ENCODE measurements at regions not wholly inside any gene's neighbourhood (a gene's known extent, or its start where the extent isn't known, plus 50 kb on each side); places are given as distances from the start of the nearest gene placed in this dataset.
"Not testable (repeated sequence)": the region's sequence is repeated elsewhere in the genome, so short reads cannot be mapped to it uniquely, and the experiment has no call there.

DNA sequence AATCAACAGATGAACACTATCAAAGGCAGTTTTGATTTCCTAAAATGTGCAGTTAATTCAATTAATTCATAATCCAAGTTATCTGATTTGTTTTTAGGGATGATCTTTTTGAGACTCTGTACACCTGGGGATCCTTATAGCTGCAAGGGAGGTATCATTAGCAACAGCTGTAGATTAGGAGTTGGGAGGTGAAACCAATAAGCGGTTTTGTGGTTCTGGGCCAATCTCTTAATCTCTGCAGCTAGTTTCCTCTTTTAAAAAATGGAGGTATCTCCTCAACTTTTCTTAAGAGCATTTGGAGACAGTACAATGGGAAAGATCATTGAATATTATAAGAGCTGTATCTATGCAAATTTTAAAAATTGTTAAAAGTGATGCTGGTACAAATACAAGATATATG, 126.0 kb downstream of the MC4R start:
- Histone ChIP-seq H3K4me3 (no peak overlapping the region), H3K27ac (no peak overlapping the region), H3K27me3 (no peaks in the 10 kb centered on the region), H3K4me1 (replicated peaks in 1 of 2) (no peaks in the 10 kb centered on the region), H3K9me3 (replicated peaks in 1 of 3) (no peaks in the 10 kb centered on the region), H3K36me3 (replicated peaks in 1 of 2) (no peaks in the 10 kb centered on the region)
- no peak for DNase-seq
- TF ChIP-seq POLR2A (IDR thresholded peaks at IDR 0.05), result no peak
- TF ChIP-seq, protein P1, sequence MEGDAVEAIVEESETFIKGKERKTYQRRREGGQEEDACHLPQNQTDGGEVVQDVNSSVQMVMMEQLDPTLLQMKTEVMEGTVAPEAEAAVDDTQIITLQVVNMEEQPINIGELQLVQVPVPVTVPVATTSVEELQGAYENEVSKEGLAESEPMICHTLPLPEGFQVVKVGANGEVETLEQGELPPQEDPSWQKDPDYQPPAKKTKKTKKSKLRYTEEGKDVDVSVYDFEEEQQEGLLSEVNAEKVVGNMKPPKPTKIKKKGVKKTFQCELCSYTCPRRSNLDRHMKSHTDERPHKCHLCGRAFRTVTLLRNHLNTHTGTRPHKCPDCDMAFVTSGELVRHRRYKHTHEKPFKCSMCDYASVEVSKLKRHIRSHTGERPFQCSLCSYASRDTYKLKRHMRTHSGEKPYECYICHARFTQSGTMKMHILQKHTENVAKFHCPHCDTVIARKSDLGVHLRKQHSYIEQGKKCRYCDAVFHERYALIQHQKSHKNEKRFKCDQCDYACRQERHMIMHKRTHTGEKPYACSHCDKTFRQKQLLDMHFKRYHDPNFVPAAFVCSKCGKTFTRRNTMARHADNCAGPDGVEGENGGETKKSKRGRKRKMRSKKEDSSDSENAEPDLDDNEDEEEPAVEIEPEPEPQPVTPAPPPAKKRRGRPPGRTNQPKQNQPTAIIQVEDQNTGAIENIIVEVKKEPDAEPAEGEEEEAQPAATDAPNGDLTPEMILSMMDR (IDR thresholded peaks at IDR 0.05), result no peak
- intact Hi-C loops (cut with DNase I), result no loop called here
- WGBS, 4 donors, result 64 to 77% (median 69%) methylated on average over 1 of the region's 1 CpG

DNA sequence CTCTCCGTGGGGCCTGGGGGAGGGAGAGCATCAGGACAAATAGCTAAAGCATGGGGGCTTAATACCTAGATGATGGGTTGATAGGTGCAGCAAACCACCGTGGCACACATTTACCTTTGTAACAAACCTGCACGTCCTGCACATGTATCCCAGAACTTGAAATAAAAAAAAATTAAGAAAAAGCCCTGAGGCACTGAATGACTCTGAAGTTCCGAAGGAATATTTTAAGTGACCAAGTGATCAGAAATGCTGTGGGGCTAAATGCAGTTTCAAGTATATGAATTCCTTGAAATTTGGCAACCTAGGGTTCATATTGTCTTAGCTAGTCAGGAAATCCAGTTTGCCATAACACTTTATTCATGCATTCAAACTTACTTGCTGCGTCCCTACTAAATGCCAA, 127.5 kb downstream of the MC4R start:
- H3K27me3 ChIP-seq, result no peaks in the 10 kb centered on the region
- DNase-seq, result no peak
- no peaks in the 10 kb centered on the region for H3K9me3 ChIP-seq (replicated peaks in 1 of 3)
- intact Hi-C loops (cut with DNase I), result no loop called here
- H3K36me3 ChIP-seq (replicated peaks in 1 of 2), result no peaks in the 10 kb centered on the region
- TF ChIP-seq, protein P1 (IDR thresholded peaks at IDR 0.05), result no peak
- no peak for TF ChIP-seq POLR2A (IDR thresholded peaks at IDR 0.05)
- no peak overlapping the region for H3K27ac ChIP-seq
- 82 to 86% (median 85%) methylated on average over 5 of the region's 5 CpGs for WGBS, 4 donors
- H3K4me1 ChIP-seq (replicated peaks in 1 of 2), result no peaks in the 10 kb centered on the region
- no peak overlapping the region for H3K4me3 ChIP-seq

DNA sequence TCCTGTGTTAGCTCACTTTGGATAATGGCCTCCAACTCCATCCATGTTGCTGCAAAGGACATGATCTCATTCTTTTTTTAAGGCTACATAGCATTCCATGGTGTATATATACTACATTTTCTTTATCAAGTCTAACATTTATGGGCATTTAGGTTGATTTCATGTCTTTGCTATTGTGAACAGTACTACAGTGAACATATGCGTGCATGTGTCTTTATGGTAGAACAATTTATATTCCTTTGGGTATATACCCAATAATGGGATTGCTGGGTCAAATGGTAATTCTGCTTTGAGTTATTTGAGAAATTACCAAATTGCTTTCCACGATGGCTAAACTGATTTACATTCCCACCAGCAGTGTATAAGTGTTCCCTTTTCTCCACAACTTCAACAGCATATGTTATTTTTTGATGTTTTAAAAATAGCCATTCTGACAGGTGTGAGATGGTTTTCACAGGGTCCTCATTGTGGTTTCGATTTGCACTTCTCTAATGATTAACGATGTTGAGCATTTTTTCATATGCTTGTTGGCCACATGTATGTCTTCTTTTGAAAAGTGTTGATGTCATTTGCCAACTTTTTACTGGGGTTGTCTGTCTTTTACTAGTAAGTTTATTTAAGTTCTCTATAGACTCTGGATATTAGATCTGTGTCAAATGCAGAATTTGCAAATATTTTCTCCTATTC, 133.4 kb downstream of the MC4R start:
- 72 to 85% (median 77%) methylated on average over 4 of the region's 4 CpGs for WGBS, 4 donors
- DNase-seq; H3K4me1 ChIP-seq (replicated peaks in 1 of 2); H3K27ac ChIP-seq; H3K9me3 ChIP-seq (replicated peaks in 1 of 3); H3K36me3 ChIP-seq (replicated peaks in 1 of 2); H3K4me3 ChIP-seq; H3K27me3 ChIP-seq; intact Hi-C loops (cut with DNase I): not testable (repeated sequence)

DNA sequence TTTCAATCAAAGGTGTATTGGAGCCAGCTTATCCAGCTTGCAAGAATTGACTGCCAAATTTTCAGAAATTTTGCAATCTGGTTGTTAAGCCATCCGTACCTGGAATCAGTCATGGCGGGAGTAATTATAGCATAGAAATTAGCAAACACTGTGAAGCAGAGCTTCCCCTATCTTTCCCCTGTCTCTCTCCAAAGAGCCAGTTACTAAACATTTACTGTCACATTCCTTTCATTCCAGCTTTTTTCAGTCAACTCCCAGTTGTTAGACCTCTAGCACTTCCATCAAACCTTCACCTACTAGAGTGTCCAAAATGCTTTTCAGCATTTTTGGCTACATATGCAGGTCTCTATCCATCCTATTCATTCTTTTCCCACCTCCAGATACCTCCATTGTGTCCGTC, 137.4 kb downstream of the MC4R start:
- Histone ChIP-seq H3K9me3 (replicated peaks in 1 of 3) (no peaks in the 10 kb centered on the region), H3K4me1 (replicated peaks in 1 of 2) (no peaks in the 10 kb centered on the region), H3K4me3 (no peak overlapping the region), H3K27ac (no peak overlapping the region), H3K36me3 (replicated peaks in 1 of 2) (no peaks in the 10 kb centered on the region), H3K27me3 (no peaks in the 10 kb centered on the region)
- DNase-seq, result no peak
- TF ChIP-seq POLR2A (IDR thresholded peaks at IDR 0.05), result no peak
- TF ChIP-seq, protein P1 (IDR thresholded peaks at IDR 0.05), result no peak
- intact Hi-C loops (cut with DNase I), result no loop called here
- 73 to 91% (median 74%) methylated on average over 3 of the region's 3 CpGs for WGBS, 4 donors

DNA sequence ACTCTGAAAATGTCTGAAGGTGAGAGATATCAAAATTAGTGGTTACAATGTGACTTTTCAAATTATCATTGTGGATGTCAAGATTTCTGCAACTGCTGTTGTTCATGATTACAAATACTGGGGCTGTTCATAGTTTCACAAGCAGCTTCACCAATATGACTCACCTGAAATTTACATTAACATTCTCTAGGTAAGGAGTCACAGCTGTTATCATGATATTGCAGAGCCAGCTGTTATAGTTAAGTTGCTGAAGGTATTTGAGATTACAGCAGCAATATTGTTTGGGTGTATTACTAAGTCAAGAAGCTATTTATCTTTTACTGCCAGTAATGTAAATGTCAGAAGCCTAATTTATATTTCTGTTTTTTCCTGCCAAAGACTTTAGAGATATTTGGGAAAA, 140.0 kb downstream of the MC4R start:
- intact Hi-C loops (cut with DNase I), result no loop called here
- Histone ChIP-seq H3K4me3 (no peak overlapping the region), H3K27me3 (no peaks in the 10 kb centered on the region), H3K36me3 (replicated peaks in 1 of 2) (no peaks in the 10 kb centered on the region), H3K9me3 (replicated peaks in 1 of 3) (no peaks in the 10 kb centered on the region), H3K4me1 (replicated peaks in 1 of 2) (no peaks in the 10 kb centered on the region), H3K27ac (no peak overlapping the region)
- TF ChIP-seq, protein P1 (IDR thresholded peaks at IDR 0.05), result no peak
- TF ChIP-seq POLR2A (IDR thresholded peaks at IDR 0.05), result no peak
- no peak for DNase-seq

All from adrenal gland (tissue), 9 donors.